ENCODE measurements at regions not wholly inside any gene's neighbourhood (a gene's known extent, or its start where the extent isn't known, plus 50 kb on each side); places are given as distances from the start of the nearest gene placed in this dataset.

DNA sequence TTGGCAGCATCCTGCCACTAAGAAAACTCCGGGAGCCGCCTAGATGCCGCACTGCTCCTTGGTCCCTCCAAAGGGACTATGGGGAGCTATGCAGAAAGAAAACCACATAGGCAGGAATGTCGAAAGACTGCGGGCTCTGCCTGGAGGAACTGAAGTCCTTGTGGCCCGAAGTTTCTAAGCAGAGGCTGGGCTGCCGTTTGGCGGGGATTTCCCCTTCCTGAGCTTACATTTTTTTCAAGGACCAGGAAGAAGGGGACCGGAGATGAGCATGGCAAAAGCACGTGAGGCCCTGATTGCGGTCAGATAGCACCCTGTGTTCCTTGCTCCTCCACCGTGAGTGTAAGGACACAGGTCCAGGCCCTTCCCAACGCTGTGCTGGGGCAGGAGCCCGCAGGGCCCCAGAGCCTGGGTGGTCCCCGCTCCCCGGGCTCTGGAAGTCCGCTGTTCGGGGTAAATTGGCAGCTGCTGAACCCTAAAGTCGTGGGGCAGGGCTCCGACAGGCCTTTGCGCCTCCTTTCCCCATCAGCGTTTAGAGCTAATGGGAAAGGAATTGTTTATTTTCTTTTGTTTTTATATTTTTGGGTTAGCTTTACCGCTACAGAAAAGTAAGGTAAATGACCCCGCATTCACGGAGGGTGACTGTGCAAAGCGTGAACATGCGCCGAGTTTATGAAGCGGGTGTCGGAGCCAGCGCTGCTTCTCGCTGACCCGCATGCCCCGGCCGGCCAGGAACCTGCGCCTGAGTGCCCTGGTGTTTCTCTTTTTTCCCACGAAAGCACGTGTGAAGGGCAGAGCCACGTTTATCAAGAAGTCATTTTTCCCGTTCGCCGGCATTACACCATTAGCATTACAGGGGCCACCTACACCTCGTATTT, 356.5 kb upstream of the ZNF32 start:
- FAIRE-seq (no peak), DNase-seq (ENCODE audit: low read depth, low spot score) (no peak)
- no peak overlapping the region for H3K4me3 ChIP-seq (ENCODE audit: control insufficient read depth in 2 of 3, extremely low read depth in 1 of 3, insufficient read depth in 2 of 3, low read depth in 1 of 3, low read length in 3 of 3)
- no peak overlapping the region for H2AFZ ChIP-seq (ENCODE audit: control insufficient read depth, low read length)
- H3K9me3 ChIP-seq (ENCODE audit: control insufficient read depth, low read depth, low read length): no peaks in the 10 kb centered on the region
- no peaks in the 10 kb centered on the region for H3K36me3 ChIP-seq (ENCODE audit: control insufficient read depth in 2 of 2, extremely low read depth in 1 of 2, insufficient read depth in 2 of 2, low read length in 2 of 2)
- no peak for TF ChIP-seq EZH2 (IDR thresholded peaks at IDR 0.05; ENCODE audit: low read length)
- TF ChIP-seq, protein P1, sequence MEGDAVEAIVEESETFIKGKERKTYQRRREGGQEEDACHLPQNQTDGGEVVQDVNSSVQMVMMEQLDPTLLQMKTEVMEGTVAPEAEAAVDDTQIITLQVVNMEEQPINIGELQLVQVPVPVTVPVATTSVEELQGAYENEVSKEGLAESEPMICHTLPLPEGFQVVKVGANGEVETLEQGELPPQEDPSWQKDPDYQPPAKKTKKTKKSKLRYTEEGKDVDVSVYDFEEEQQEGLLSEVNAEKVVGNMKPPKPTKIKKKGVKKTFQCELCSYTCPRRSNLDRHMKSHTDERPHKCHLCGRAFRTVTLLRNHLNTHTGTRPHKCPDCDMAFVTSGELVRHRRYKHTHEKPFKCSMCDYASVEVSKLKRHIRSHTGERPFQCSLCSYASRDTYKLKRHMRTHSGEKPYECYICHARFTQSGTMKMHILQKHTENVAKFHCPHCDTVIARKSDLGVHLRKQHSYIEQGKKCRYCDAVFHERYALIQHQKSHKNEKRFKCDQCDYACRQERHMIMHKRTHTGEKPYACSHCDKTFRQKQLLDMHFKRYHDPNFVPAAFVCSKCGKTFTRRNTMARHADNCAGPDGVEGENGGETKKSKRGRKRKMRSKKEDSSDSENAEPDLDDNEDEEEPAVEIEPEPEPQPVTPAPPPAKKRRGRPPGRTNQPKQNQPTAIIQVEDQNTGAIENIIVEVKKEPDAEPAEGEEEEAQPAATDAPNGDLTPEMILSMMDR (optimal IDR thresholded peaks at IDR 0.05 in 1 of 3, IDR thresholded peaks at IDR 0.05 in 1 of 3, conservative IDR thresholded peaks at IDR 0.05 in 1 of 3; ENCODE audit: extremely low read depth in 1 of 3, insufficient read depth in 2 of 3, low read length in 3 of 3): no peak
- no peak overlapping the region for H3K27ac ChIP-seq (ENCODE audit: control insufficient read depth, insufficient read depth, low read length)
- H3K9me1 ChIP-seq (ENCODE audit: control insufficient read depth, extremely low read depth, insufficient read depth, low read length): no peaks in the 10 kb centered on the region
- dilution Hi-C loops (cut with MboI; ENCODE audit: extremely low pct_ligation_motif_present, low sequenced_read_pairs): no loop called here
- no peaks in the 10 kb centered on the region for H4K20me1 ChIP-seq (ENCODE audit: control insufficient read depth, extremely low read depth, insufficient read depth, low read length)
- no peak overlapping the region for H3K4me2 ChIP-seq (ENCODE audit: control insufficient read depth, extremely low read depth, insufficient read depth, low read depth, low read length)
- no peaks in the 10 kb centered on the region for H3K4me1 ChIP-seq (ENCODE audit: control insufficient read depth, extremely low read depth, insufficient read depth, low read length)
- no peaks in the 10 kb centered on the region for H3K27me3 ChIP-seq (ENCODE audit: control insufficient read depth, extremely low read depth, insufficient read depth, low read length)
- no peaks in the 10 kb centered on the region for H3K79me2 ChIP-seq (ENCODE audit: control insufficient read depth, insufficient read depth, low read length)
- H3K9ac ChIP-seq (ENCODE audit: control insufficient read depth, extremely low read depth, insufficient read depth, low read length): no peak overlapping the region

DNA sequence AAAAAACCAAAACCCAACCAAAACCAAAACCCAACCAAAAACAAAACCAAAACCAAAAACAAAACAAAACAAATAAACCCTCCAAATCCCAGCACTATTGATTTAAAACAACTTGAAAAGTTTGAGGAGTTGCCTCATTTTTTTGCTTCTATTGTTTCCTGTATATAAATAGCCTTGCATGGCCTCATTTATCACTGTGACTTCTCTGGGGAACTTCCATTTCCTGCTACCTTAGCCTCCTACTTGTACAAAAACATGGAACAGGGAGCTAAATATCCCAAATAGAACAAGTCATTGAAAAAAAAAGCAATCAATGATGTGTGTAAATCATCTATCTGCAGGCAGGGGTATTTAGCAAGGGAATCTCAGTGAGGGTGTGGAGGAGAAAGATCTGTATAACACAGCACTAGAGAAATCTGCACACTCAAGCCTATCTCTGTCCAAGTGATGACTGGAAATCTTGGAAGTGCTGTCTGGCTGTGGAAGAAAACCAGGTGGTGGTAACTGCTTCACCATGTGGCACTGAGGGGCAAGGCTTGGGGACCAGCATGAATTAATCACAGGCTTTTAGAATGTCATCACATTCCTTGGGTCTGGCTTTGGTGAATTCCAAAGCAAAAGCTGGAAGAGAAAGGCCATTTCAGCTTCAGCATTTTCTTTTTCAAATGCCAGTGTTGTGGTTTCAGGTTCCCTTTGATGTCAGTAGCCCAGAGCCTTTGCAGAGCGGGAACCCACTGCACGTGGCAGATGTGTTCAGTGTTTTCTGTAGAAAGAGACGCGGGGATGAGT, 349.5 kb upstream of the ZNF32 start:
- DNase-seq (ENCODE audit: low read depth, low spot score): no peak
- H3K4me2 ChIP-seq (ENCODE audit: control insufficient read depth, extremely low read depth, insufficient read depth, low read depth, low read length): no peak overlapping the region
- H3K27me3 ChIP-seq (ENCODE audit: control insufficient read depth, extremely low read depth, insufficient read depth, low read length): no peaks in the 10 kb centered on the region
- no peaks in the 10 kb centered on the region for H3K36me3 ChIP-seq (ENCODE audit: control insufficient read depth in 2 of 2, extremely low read depth in 1 of 2, insufficient read depth in 2 of 2, low read length in 2 of 2)
- no peak overlapping the region for H3K4me3 ChIP-seq (ENCODE audit: control insufficient read depth in 2 of 3, extremely low read depth in 1 of 3, insufficient read depth in 2 of 3, low read depth in 1 of 3, low read length in 3 of 3)
- no peaks in the 10 kb centered on the region for H3K9me3 ChIP-seq (ENCODE audit: control insufficient read depth, low read depth, low read length)
- no peak overlapping the region for H2AFZ ChIP-seq (ENCODE audit: control insufficient read depth, low read length)
- no peak for TF ChIP-seq EZH2 (IDR thresholded peaks at IDR 0.05; ENCODE audit: low read length)
- TF ChIP-seq, protein P1 (optimal IDR thresholded peaks at IDR 0.05 in 1 of 3, IDR thresholded peaks at IDR 0.05 in 1 of 3, conservative IDR thresholded peaks at IDR 0.05 in 1 of 3; ENCODE audit: extremely low read depth in 1 of 3, insufficient read depth in 2 of 3, low read length in 3 of 3): no peak
- no peaks in the 10 kb centered on the region for H3K9me1 ChIP-seq (ENCODE audit: control insufficient read depth, extremely low read depth, insufficient read depth, low read length)
- dilution Hi-C loops (cut with MboI; ENCODE audit: extremely low pct_ligation_motif_present, low sequenced_read_pairs): no loop called here
- no peak for FAIRE-seq
- H3K27ac ChIP-seq (ENCODE audit: control insufficient read depth, insufficient read depth, low read length): no peak overlapping the region
- H3K9ac ChIP-seq (ENCODE audit: control insufficient read depth, extremely low read depth, insufficient read depth, low read length): no peak overlapping the region
- no peaks in the 10 kb centered on the region for H3K4me1 ChIP-seq (ENCODE audit: control insufficient read depth, extremely low read depth, insufficient read depth, low read length)
- no peaks in the 10 kb centered on the region for H4K20me1 ChIP-seq (ENCODE audit: control insufficient read depth, extremely low read depth, insufficient read depth, low read length)
- no peaks in the 10 kb centered on the region for H3K79me2 ChIP-seq (ENCODE audit: control insufficient read depth, insufficient read depth, low read length)
